SK-N-MC (cell line): ENCODE measurements at regions not wholly inside any gene's neighbourhood (a gene's known extent, or its start where the extent isn't known, plus 50 kb on each side); places are given as distances from the start of the nearest gene placed in this dataset.

Source experiments
- DNase-seq: peaks from one replicate; pipeline ENCODE4 v3.0.0-alpha.2; 2011; ENCODE audit warnings: low read depth, low spot score
- H3K27ac ChIP-seq: fragments of 200-600 bp; sonication (generic); 2 replicates; pipeline ENCODE4 v1.5.1; 2016; ENCODE audit warnings: mixed run types
- H3K36me3 ChIP-seq: fragments of 200-600 bp; sonication (generic); 2 replicates; pipeline ENCODE4 v1.6.1; 2017; ENCODE audit warnings: antibody characterized with exemption, low read length, mixed read lengths; ENCODE audit not compliant: insufficient read depth
- H3K4me3 ChIP-seq: fragments of 200-600 bp; sonication (generic); 2 replicates; pipeline ENCODE4 v1.5.1; 2016
- H3K9ac ChIP-seq: fragments of 200-600 bp; sonication (generic); 2 replicates; pipeline ENCODE4 v1.8.0; 2017; ENCODE audit warnings: mixed run types, mixed read lengths; ENCODE audit not compliant: insufficient read length
- H3K9me3 ChIP-seq: fragments of 200-600 bp; sonication (generic); 2 replicates; pipeline ENCODE4 v1.6.1; 2017; ENCODE audit warnings: low read depth, mild to moderate bottlenecking, antibody characterized with exemption, low read length, moderate library complexity, mixed read lengths
- EZH2 ChIP-seq: fragments of 200-600 bp; sonication (generic); IDR thresholded peaks from one replicate; pipeline ENCODE4 v1.6.1; 2017; ENCODE audit warnings: antibody characterized with exemption
- FOXP2 ChIP-seq: optimal IDR thresholded peaks from 2 replicates; pipeline ENCODE3; 2011; ENCODE audit warnings: mild to moderate bottlenecking, moderate library complexity; ENCODE audit not compliant: insufficient read depth; ENCODE audit errors: extremely low read length, control extremely low read depth
- POLR2AphosphoS5 ChIP-seq: IDR thresholded peaks from 2 replicates; pipeline ENCODE4 v1.6.1; 2012; ENCODE audit warnings: mild to moderate bottlenecking, low read depth, low read length, borderline replicate concordance

GRCh38 chr15:61624950-61625349 lies 395.8 kb upstream of the RORA start:
- Histone ChIP-seq H3K27ac (no peak overlapping the region), H3K36me3 (no peaks in the 10 kb centered on the region), H3K9me3 (no peaks in the 10 kb centered on the region), H3K4me3 (no peak overlapping the region), H3K9ac (no peak overlapping the region)
- DNase-seq, result no peak
- TF ChIP-seq FOXP2 (no peak), EZH2 (no peak), POLR2AphosphoS5 (no peak)

GRCh38 chr15:61623746-61624145 lies 394.6 kb upstream of the RORA start:
- H3K27ac ChIP-seq, result no peak overlapping the region
- no peak overlapping the region for H3K4me3 ChIP-seq
- TF ChIP-seq EZH2, result no peak
- no peak for TF ChIP-seq POLR2AphosphoS5
- TF ChIP-seq FOXP2, result no peak
- DNase-seq, result no peak
- H3K9ac ChIP-seq, result no peak overlapping the region
- H3K36me3 ChIP-seq, result no peaks in the 10 kb centered on the region
- H3K9me3 ChIP-seq, result no peaks in the 10 kb centered on the region

GRCh38 chr15:61621865-61622264 lies 392.8 kb upstream of the RORA start:
- no peak overlapping the region for H3K9ac ChIP-seq
- no peak overlapping the region for H3K27ac ChIP-seq
- no peaks in the 10 kb centered on the region for H3K36me3 ChIP-seq
- no peak overlapping the region for H3K4me3 ChIP-seq
- TF ChIP-seq EZH2 (no peak), POLR2AphosphoS5 (no peak), FOXP2 (no peak)
- DNase-seq, result no peak
- H3K9me3 ChIP-seq, result peaks cover 3% of the 10 kb centered on the region; the same call in 1 of the 2 replicates

- Histone ChIP-seq H3K9me3 (peaks cover 3% of the 10 kb centered on the region; the same call in 1 of the 2 replicates), H3K4me3 (no peak overlapping the region), H3K36me3 (no peaks in the 10 kb centered on the region), H3K27ac (no peak overlapping the region), H3K9ac (no peak overlapping the region)
- no peak for DNase-seq
- TF ChIP-seq POLR2AphosphoS5, result no peak
- TF ChIP-seq EZH2, result no peak
- TF ChIP-seq FOXP2, result no peak
Measured at GRCh38 chr15:61621146-61621545, 392.0 kb upstream of the RORA start.

- Histone ChIP-seq H3K9me3 (peaks cover 3% of the 10 kb centered on the region; the same call in 1 of the 2 replicates), H3K4me3 (no peak overlapping the region), H3K36me3 (no peaks in the 10 kb centered on the region), H3K27ac (no peak overlapping the region), H3K9ac (no peak overlapping the region)
- TF ChIP-seq FOXP2 (no peak), EZH2 (no peak)
- no peak for DNase-seq
Measured at GRCh38 chr15:61620151-61620550, 391.0 kb upstream of the RORA start.

- Histone ChIP-seq H3K9ac (no peak overlapping the region), H3K27ac (no peak overlapping the region), H3K4me3 (no peak overlapping the region), H3K9me3 (peaks cover 3% of the 10 kb centered on the region; the same call in 1 of the 2 replicates), H3K36me3 (no peaks in the 10 kb centered on the region)
- TF ChIP-seq POLR2AphosphoS5, result no peak
- no peak for DNase-seq
Measured at GRCh38 chr15:61613729-61614128, 384.6 kb upstream of the RORA start.

- peaks cover 3% of the 10 kb centered on the region; the same call in 1 of the 2 replicates for H3K9me3 ChIP-seq
- H3K36me3 ChIP-seq, result no peaks in the 10 kb centered on the region
- no peak overlapping the region for H3K27ac ChIP-seq
- no peak overlapping the region for H3K9ac ChIP-seq
- no peak for TF ChIP-seq FOXP2
- TF ChIP-seq EZH2, result no peak
- no peak for TF ChIP-seq POLR2AphosphoS5
- H3K4me3 ChIP-seq, result no peak overlapping the region
- DNase-seq, result no peak
Measured at GRCh38 chr15:61613138-61613537, 384.0 kb upstream of the RORA start.

- TF ChIP-seq EZH2 (no peak), FOXP2 (no peak), POLR2AphosphoS5 (no peak)
- H3K27ac ChIP-seq, result no peak overlapping the region
- no peak overlapping the region for H3K9ac ChIP-seq
- peaks cover 1% of the 10 kb centered on the region; the same call in 1 of the 2 replicates for H3K9me3 ChIP-seq
- H3K36me3 ChIP-seq, result no peaks in the 10 kb centered on the region
- H3K4me3 ChIP-seq, result no peak overlapping the region
- DNase-seq, result no peak
Measured at GRCh38 chr15:61612111-61612510, 383.0 kb upstream of the RORA start.

GRCh38 chr15:61605343-61605742 lies 376.2 kb upstream of the RORA start:
- Histone ChIP-seq H3K27ac (no peak overlapping the region), H3K36me3 (no peaks in the 10 kb centered on the region), H3K4me3 (no peak overlapping the region), H3K9ac (no peak overlapping the region), H3K9me3 (no peaks in the 10 kb centered on the region)
- DNase-seq, result no peak
- no peak for TF ChIP-seq POLR2AphosphoS5
- no peak for TF ChIP-seq EZH2
- TF ChIP-seq FOXP2, result no peak
